IPS-18a (cell line): ENCODE measurements at regions not wholly inside any gene's neighbourhood (a gene's known extent, or its start where the extent isn't known, plus 50 kb on each side); places are given as distances from the start of the nearest gene placed in this dataset.
"Not testable (repeated sequence)": the region's sequence is repeated elsewhere in the genome, so short reads cannot be mapped to it uniquely, and the experiment has no call there.

Experiments used
- H3K27ac ChIP-seq: one replicate; pipeline ENCODE4 v1.5.1; 2013; ENCODE audit warnings: low read length
- H3K27me3 ChIP-seq: one replicate; pipeline ENCODE4 v1.6.1; 2013; ENCODE audit warnings: mild to moderate bottlenecking, low read length; ENCODE audit not compliant: control insufficient read depth, insufficient read depth
- H3K36me3 ChIP-seq: one replicate; pipeline ENCODE4 v1.6.1; 2013; ENCODE audit warnings: low read depth, low read length; ENCODE audit not compliant: control insufficient read depth
- H3K4me1 ChIP-seq: one replicate; pipeline ENCODE4 v1.6.1; 2013; ENCODE audit warnings: low read depth, low read length; ENCODE audit not compliant: control insufficient read depth
- H3K4me3 ChIP-seq: one replicate; pipeline ENCODE4 v1.5.1; 2013; ENCODE audit warnings: low read length
- H3K9ac ChIP-seq: one replicate; pipeline ENCODE4 v1.6.1; 2013; ENCODE audit warnings: mild to moderate bottlenecking, low read length, moderate library complexity
- H3K9me3 ChIP-seq: one replicate; pipeline ENCODE4 v1.6.1; 2013; ENCODE audit warnings: low read depth, low read length; ENCODE audit not compliant: control insufficient read depth

DNA sequence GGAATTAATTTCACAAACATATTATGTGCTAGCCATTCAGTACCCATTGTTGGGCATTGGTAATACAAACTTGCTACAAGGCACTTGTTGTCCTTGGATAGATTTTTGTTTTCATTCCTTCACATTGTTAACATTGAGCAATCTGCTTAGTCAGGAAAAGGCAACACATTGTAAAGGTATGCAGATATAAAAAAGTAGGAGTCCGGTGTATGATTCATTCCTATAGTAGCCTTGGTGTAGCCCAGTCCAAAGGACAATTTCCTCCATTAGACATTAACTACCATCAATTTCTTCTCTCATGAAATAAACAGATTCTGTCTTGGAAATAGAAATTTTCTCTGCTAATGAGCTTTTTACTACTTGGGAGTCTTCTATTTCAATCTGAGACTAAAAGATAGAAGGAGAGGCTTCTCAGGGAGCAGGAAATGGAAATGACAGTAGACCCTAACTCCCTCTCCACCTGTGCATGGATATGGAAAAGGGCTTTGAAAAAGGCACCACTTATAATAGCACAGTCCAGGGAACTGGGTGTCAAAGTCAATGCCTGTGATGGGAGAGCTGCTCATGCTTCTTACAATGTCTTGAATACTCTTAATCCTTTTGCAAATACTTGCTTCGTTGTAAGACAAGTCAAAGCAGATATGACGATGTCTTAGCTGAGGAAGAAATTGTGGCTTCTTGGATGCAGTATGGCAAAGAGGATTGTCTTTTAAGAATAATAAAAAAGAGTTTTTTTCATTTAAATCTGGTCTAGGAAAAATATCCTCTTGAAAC, 369.4 kb upstream of the CITED2 start:
- H3K4me1 ChIP-seq = no peaks in the 10 kb centered on the region
- no peak overlapping the region for H3K4me3 ChIP-seq
- H3K9me3 ChIP-seq = no peaks in the 10 kb centered on the region
- no peak overlapping the region for H3K27ac ChIP-seq
- H3K27me3 ChIP-seq = no peaks in the 10 kb centered on the region
- H3K9ac ChIP-seq = no peak overlapping the region
- no peaks in the 10 kb centered on the region for H3K36me3 ChIP-seq

DNA sequence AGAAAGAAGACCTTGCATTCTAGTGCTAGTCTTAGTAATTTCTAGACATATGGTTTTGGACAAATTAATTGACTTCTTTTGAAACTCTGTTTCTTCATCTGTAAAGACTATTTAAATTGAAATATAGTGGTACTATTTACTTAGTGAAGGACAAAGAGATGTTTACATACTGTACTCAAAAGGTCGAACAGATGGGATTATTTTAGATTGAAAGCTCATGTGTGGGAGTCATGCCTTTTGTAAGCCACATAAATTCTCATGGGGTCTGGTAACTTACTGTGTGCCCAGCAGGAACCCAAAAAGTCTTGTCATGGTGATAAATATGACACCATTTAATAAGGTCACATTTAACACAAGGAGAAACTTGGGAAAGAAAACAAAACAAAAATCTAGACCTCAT, 368.2 kb upstream of the CITED2 start:
- H3K9me3 ChIP-seq = no peaks in the 10 kb centered on the region
- no peak overlapping the region for H3K27ac ChIP-seq
- H3K4me3 ChIP-seq = no peak overlapping the region
- H3K9ac ChIP-seq = no peak overlapping the region
- no peaks in the 10 kb centered on the region for H3K4me1 ChIP-seq
- H3K36me3 ChIP-seq = no peaks in the 10 kb centered on the region
- no peaks in the 10 kb centered on the region for H3K27me3 ChIP-seq

DNA sequence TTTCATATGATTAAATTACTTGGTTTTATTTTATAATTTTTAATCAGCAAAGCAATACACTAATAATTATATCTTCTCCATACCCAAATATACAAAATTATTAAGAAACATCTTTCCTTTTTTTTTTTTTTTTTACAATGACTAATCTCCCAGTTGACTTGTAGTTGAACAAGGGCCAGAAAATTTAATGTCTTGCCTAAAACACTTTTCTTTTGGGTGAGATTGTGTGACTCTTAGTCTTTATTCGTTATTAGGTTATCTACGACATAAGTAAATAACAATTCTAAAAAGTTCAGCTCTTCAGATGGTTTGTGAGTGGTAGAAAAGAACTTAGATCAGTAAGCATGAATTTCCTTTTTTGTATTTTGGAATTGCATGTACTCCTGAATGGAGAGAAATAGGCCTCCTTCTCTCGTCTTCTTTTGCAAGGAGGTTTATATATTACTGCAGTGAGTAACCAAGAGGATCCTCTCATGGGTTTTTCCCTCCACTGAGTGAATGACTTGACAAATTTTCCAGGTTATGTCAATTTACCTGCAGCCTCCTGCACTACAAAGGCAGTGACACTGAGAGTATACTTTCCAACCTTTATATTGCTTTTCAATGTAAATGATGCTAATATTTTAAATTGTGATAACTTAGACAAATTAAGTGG, 364.5 kb upstream of the CITED2 start:
- H3K4me1 ChIP-seq = no peaks in the 10 kb centered on the region
- no peaks in the 10 kb centered on the region for H3K36me3 ChIP-seq
- no peak overlapping the region for H3K4me3 ChIP-seq

DNA sequence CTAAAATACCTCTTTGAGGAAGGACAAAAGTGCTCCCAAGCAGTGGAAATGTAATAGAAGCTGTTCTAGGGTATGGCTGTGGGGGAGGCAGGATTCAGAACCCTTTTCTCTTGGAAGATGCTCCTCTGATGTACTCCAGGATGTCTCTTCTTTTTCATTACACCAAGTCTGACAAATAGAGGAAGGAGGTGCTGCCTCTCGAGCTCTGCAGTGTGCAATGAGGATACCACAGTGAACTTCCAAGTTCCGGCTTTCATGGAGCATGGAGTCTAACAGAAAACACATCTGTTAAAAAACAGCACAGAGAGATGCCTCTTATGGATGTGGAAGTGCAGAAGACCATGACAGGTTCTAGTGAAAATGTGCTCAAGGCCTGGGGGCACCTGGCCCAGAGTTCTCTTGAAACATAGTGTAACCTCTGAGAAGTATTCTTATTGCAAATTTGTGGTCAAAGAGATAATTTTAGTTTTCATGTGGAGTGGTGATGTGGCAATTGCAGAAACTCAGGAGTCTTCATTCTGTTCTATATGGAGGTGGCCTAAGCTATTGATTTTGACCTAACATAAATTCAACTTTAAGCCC, 362.0 kb upstream of the CITED2 start:
- Histone ChIP-seq H3K9me3 (no peaks in the 10 kb centered on the region), H3K36me3 (no peaks in the 10 kb centered on the region), H3K9ac (no peak overlapping the region), H3K4me3 (no peak overlapping the region), H3K27me3 (no peaks in the 10 kb centered on the region), H3K4me1 (no peaks in the 10 kb centered on the region), H3K27ac (no peak overlapping the region)

More for the DNA sequence above, 364.5 kb upstream of the CITED2 start:
- H3K9me3 ChIP-seq = no peaks in the 10 kb centered on the region
- no peak overlapping the region for H3K27ac ChIP-seq
- H3K9ac ChIP-seq = no peak overlapping the region
- H3K27me3 ChIP-seq = no peaks in the 10 kb centered on the region

DNA sequence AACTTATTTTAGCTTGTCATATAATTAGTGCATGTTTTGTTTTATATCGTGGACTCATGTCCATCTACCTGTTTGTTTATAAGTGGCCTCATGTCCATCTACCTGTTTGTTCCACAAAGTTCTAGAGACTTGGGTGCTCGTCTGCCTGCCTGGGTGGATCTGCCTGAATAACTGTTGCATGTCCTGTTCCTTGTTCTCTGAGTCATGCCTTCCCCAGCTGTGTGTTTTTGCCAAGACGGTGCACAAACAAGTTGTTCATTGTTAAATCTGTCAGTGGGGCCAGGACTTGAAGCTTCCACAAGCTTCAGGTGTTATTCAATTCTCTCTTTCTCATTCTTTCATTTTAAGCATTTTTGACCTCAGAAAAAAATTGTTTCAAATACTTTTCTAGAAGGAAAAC, 358.0 kb upstream of the CITED2 start:
- no peaks in the 10 kb centered on the region for H3K4me1 ChIP-seq
- no peak overlapping the region for H3K9ac ChIP-seq
- no peaks in the 10 kb centered on the region for H3K36me3 ChIP-seq
- H3K27ac ChIP-seq = no peak overlapping the region
- H3K4me3 ChIP-seq = no peak overlapping the region
- no peaks in the 10 kb centered on the region for H3K27me3 ChIP-seq
- no peaks in the 10 kb centered on the region for H3K9me3 ChIP-seq

DNA sequence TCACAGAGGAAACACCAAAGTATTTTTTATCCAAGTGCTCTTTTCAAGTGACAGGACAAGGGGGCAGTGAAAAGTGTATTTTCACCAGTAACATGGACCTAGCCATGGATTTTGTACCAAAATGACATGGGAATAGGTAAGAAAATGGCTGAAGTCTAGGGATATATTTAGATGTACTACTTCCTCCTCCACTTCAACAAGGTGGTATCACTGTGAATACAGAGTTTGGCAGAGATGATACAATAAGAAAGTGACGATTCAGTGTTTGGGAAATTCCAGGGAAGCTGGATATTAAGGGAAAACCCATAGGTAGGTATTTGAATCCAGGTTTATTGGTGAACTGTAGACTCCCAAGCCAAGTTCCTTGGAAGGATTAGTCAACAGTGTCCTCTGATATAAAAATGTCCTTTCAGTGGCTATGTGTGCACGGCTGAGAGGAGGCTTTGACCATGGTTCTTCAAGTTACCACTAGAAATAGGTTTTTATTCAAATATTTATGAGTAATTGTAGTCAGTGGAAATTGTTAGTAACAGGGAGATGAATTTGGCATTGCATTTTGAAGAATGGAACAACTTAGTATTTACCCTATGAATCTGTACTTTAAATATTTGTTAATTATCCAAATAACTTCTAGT, 356.0 kb upstream of the CITED2 start:
- H3K4me1 ChIP-seq = no peaks in the 10 kb centered on the region
- H3K36me3 ChIP-seq = no peaks in the 10 kb centered on the region
- no peaks in the 10 kb centered on the region for H3K9me3 ChIP-seq
- H3K9ac ChIP-seq = no peak overlapping the region
- no peak overlapping the region for H3K4me3 ChIP-seq
- no peak overlapping the region for H3K27ac ChIP-seq
- no peaks in the 10 kb centered on the region for H3K27me3 ChIP-seq

DNA sequence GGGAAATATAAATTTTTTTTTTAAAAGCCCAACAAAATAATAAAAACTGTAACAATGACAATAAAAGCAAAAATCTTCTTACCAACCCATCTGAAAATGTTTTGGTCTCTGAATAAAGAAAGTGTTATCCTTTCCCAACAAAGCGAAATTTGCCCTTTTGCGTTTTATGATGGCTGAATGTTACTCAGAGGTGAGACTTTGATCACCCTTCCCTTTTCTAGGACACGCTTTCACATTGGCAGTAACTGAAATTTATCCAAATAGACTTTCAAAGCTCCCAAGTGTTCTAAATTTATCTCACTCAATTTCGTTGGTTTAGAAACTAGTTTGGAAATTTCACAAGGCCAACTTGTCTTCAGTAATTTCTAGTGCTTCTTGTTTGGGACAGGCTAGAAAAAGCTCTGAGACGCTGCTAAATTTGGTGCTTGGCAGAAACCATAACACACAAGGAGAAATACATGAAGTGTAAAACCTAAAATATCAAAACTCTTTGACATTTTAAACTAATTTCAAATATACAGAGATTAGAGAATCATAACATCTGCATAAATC, 354.5 kb upstream of the CITED2 start:
- Histone ChIP-seq H3K4me3 (no peak overlapping the region), H3K9ac (no peak overlapping the region), H3K27me3 (no peaks in the 10 kb centered on the region), H3K4me1 (no peaks in the 10 kb centered on the region), H3K27ac (no peak overlapping the region), H3K9me3 (no peaks in the 10 kb centered on the region), H3K36me3 (no peaks in the 10 kb centered on the region)

DNA sequence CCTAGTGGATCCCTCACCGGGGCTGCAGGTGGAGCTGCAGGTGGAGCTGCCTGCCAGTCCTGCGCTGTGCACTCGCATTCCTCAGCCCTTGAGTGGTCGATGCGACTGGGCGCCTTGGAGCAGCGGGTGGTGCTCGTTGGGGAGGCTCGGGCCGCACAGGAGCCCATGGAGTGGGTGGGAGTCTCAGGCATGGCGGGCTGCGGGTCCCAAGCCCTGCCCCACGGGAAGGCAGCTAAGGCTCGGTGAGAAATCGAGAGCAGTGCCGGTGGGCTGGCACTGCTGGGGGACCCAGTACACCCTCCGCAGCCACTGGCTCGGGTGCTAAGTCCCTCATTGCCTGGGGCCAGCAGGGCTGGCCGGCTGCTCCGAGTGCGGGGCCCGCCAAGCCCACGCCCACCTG, 351.8 kb upstream of the CITED2 start:
- H3K27ac ChIP-seq, H3K36me3 ChIP-seq, H3K27me3 ChIP-seq, H3K9ac ChIP-seq, H3K9me3 ChIP-seq, H3K4me3 ChIP-seq: not testable (repeated sequence)
- H3K4me1 ChIP-seq = peaks cover 11% of the 10 kb centered on the region

DNA sequence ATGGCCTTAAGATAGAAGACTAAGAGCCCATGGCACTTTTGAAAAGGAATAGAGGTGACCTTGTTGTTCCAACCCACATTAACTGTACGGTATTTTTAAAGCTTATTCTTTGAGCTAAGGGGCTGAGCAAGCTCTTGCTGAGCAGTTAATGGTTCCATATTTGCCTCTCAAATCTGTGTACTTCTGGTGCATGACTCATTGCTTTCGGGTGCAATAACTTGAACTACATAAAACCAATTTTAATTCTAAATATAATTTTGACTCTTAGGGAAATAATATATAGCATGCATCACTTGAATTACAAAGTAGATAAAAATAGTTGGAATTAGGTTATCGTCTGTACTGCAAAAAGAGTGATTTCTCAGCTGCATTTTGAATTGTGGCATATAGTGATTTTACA, 348.1 kb upstream of the CITED2 start:
- Histone ChIP-seq H3K27ac (no peak overlapping the region), H3K9me3 (no peaks in the 10 kb centered on the region), H3K4me3 (no peak overlapping the region), H3K9ac (no peak overlapping the region), H3K27me3 (no peaks in the 10 kb centered on the region), H3K36me3 (no peaks in the 10 kb centered on the region), H3K4me1 (peaks cover 11% of the 10 kb centered on the region)

DNA sequence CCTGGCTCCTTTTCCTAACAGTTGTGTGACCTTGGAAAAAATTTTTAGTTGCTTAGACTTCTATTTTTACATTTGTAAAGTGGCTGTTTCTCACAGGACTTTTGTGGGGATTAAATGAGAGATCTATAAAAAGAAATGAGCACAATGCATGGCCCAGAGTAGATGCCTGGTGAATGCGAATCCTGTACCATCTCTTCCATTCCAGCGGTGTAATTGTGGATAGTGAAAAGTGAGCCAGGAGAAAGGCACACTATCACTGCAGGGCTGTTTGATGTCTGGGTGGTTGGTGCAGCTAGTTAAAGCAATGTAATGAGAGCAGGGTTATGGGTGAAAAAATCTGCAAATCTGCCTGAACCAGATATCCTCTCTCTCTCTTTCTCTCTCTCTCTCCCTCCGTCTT, 347.5 kb upstream of the CITED2 start:
- no peaks in the 10 kb centered on the region for H3K9me3 ChIP-seq
- H3K27me3 ChIP-seq = no peaks in the 10 kb centered on the region
- H3K9ac ChIP-seq = no peak overlapping the region
- H3K36me3 ChIP-seq = no peaks in the 10 kb centered on the region
- no peak overlapping the region for H3K4me3 ChIP-seq
- H3K4me1 ChIP-seq = peaks cover 11% of the 10 kb centered on the region
- H3K27ac ChIP-seq = no peak overlapping the region

DNA sequence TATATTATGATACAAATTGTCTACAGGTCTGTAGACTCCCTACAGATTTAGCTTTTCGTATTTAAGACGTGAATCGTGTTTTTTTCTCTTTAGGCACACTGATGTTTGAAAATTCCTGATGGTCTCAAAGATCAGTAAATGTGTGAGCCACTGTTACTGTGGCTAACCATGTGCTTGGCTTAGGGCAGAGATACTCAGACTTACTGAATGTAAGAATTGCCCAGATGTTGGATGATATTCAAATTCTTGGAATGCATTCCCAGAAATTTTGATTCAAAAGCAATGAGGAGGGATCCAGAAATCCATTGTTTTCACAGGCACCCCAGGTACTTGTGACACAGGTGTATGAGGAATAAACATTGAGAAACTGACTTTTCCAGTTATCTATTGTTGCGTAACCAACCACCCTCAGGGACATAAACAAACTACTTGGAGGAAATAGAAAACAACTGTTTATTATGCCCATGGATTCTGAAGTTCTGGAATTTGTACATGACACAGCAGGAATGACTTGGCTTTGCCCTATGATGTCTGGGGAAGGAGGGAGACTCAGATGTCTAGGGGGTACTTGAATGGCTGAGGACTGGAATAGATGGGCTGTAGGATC, 339.6 kb upstream of the CITED2 start:
- no peaks in the 10 kb centered on the region for H3K36me3 ChIP-seq
- no peaks in the 10 kb centered on the region for H3K27me3 ChIP-seq
- H3K9ac ChIP-seq = no peak overlapping the region
- no peaks in the 10 kb centered on the region for H3K4me1 ChIP-seq
- H3K9me3 ChIP-seq = no peaks in the 10 kb centered on the region
- no peak overlapping the region for H3K4me3 ChIP-seq
- H3K27ac ChIP-seq = no peak overlapping the region
